ENCODE measurements at regions not wholly inside any gene's neighbourhood (a gene's known extent, or its start where the extent isn't known, plus 50 kb on each side); places are given as distances from the start of the nearest gene placed in this dataset.

GRCh38 chr1:209106861-209107260, 476.7 kb upstream of the CAMK1G start:
- Histone ChIP-seq H3K27ac (no peak overlapping the region), H3K36me3 (no peaks in the 10 kb centered on the region), H3K27me3 (no peaks in the 10 kb centered on the region), H3K4me3 (no peak overlapping the region), H3K9me3 (no peaks in the 10 kb centered on the region), H3K4me1 (no peaks in the 10 kb centered on the region)
- intact Hi-C loops (cut with DNase I): no loop called here
- 87 to 90% methylated on average over 4 of the region's 4 CpGs for WGBS, 2 donors
- ATAC-seq (no peak), FAIRE-seq (no peak), DNase-seq (no peak)
- TF ChIP-seq CTCF (IDR thresholded peaks at IDR 0.05): no peak

- Histone ChIP-seq H3K36me3 (no peaks in the 10 kb centered on the region), H3K4me3 (no peak overlapping the region), H3K27ac (no peak overlapping the region), H3K9me3 (no peaks in the 10 kb centered on the region), H3K27me3 (no peaks in the 10 kb centered on the region), H3K4me1 (no peaks in the 10 kb centered on the region)
- FAIRE-seq (no peak), ATAC-seq (no peak), DNase-seq (no peak)
- intact Hi-C loops (cut with DNase I): no loop called here
- WGBS, 2 donors: 83 to 90% methylated on average over 10 of the region's 10 CpGs
- no peak for TF ChIP-seq CTCF (IDR thresholded peaks at IDR 0.05)
Observed at GRCh38 chr1:209107535-209107934, 476.0 kb upstream of the CAMK1G start.

GRCh38 chr1:209109001-209109785, 474.3 kb upstream of the CAMK1G start:
- Histone ChIP-seq H3K4me3 (no peak overlapping the region), H3K36me3 (no peaks in the 10 kb centered on the region), H3K4me1 (no peaks in the 10 kb centered on the region), H3K27me3 (no peaks in the 10 kb centered on the region), H3K27ac (no peak overlapping the region), H3K9me3 (no peaks in the 10 kb centered on the region)
- 75 to 76% methylated on average over 2 of the region's 2 CpGs for WGBS, 2 donors
- no peak for TF ChIP-seq CTCF (IDR thresholded peaks at IDR 0.05)
- ATAC-seq: no peak
- DNase-seq: no peak
- FAIRE-seq: no peak
- intact Hi-C loops (cut with DNase I): no loop called here

- no peak for FAIRE-seq
- intact Hi-C loops (cut with DNase I): no loop called here
- no peak for DNase-seq
- WGBS, 2 donors: 72 to 81% methylated on average over 5 of the region's 5 CpGs
- H3K4me3 ChIP-seq: no peak overlapping the region
- no peak for ATAC-seq
- no peaks in the 10 kb centered on the region for H3K4me1 ChIP-seq
- TF ChIP-seq CTCF (IDR thresholded peaks at IDR 0.05): no peak
- H3K27ac ChIP-seq: no peak overlapping the region
- no peaks in the 10 kb centered on the region for H3K9me3 ChIP-seq
- no peaks in the 10 kb centered on the region for H3K36me3 ChIP-seq
- no peaks in the 10 kb centered on the region for H3K27me3 ChIP-seq
Observed at GRCh38 chr1:209113521-209113920, 470.0 kb upstream of the CAMK1G start.

GRCh38 chr1:209116705-209117104, 466.8 kb upstream of the CAMK1G start:
- DNase-seq (no peak), ATAC-seq (no peak), FAIRE-seq (no peak)
- no peak for TF ChIP-seq CTCF (IDR thresholded peaks at IDR 0.05)
- 91 to 98% methylated on average over 1 of the region's 1 CpG for WGBS, 2 donors
- H3K27me3 ChIP-seq: no peaks in the 10 kb centered on the region
- H3K27ac ChIP-seq: no peak overlapping the region
- intact Hi-C loops (cut with DNase I): no loop called here
- no peaks in the 10 kb centered on the region for H3K36me3 ChIP-seq
- H3K9me3 ChIP-seq: no peaks in the 10 kb centered on the region
- H3K4me1 ChIP-seq: no peaks in the 10 kb centered on the region
- no peak overlapping the region for H3K4me3 ChIP-seq
